Naive B cell (primary cell): ENCODE measurements at regions not wholly inside any gene's neighbourhood (a gene's known extent, or its start where the extent isn't known, plus 50 kb on each side); places are given as distances from the start of the nearest gene placed in this dataset.
A peak's percentile ranks its signal among the peaks of the same experiment; 100 is the strongest.

ENCODE experiments used
- ATAC-seq, 2 donors: fragments of 150-1000 bp; cut with Tn5 transposase; 2 replicates each; pipeline ENCODE4 v1.10.0; 2021; ENCODE audit warnings: low read depth in 2 of 2, mild to moderate bottlenecking in 2 of 2, moderate library complexity in 2 of 2
- DNase-seq: peaks from one replicate; pipeline ENCODE4 v3.0.0; 2022
- H3K27ac Mint-ChIP-seq, 6 donors: one replicate each; pipeline ENCODE4 v1.8.0; 2020 to 2022; ENCODE audit warnings: mild to moderate bottlenecking in 6 of 6, mixed read lengths in 6 of 6, moderate library complexity in 5 of 6, inconsistent platforms in 2 of 6
- H3K27me3 Mint-ChIP-seq, 3 donors: one replicate each; pipeline ENCODE4 v1.8.0; 2021 to 2022; ENCODE audit warnings: mixed read lengths in 3 of 3, mild to moderate bottlenecking in 1 of 3
- H3K36me3 Mint-ChIP-seq, 2 donors: one replicate each; pipeline ENCODE4 v1.8.0; 2020 to 2022; ENCODE audit warnings: mixed read lengths in 2 of 2, inconsistent platforms in 1 of 2, mild to moderate bottlenecking in 1 of 2
- H3K4me1 Mint-ChIP-seq, 3 donors: one replicate each; pipeline ENCODE4 v1.8.0; 2020 to 2022; ENCODE audit warnings: mixed read lengths in 3 of 3, inconsistent platforms in 1 of 3, mild to moderate bottlenecking in 1 of 3, moderate library complexity in 1 of 3
- H3K4me3 Mint-ChIP-seq, 8 donors: one replicate each; pipeline ENCODE4 v1.8.0; 2020 to 2022; ENCODE audit warnings: mild to moderate bottlenecking in 8 of 8, mixed read lengths in 8 of 8, moderate library complexity in 8 of 8, inconsistent platforms in 2 of 8
- H3K9me3 Mint-ChIP-seq, 7 donors: one replicate each; pipeline ENCODE4 v1.8.0; 2020 to 2022; ENCODE audit warnings: mixed read lengths in 7 of 7, mild to moderate bottlenecking in 5 of 7, inconsistent platforms in 2 of 7, moderate library complexity in 1 of 7

- ATAC-seq = peak; percentile 27 to 41
These were observed 246.7 kb downstream of the MRPL39 start for GRCh38 chr21:25360593-25360992.

GRCh38 chr21:25359724-25360123, 247.6 kb downstream of the MRPL39 start:
- H3K27ac Mint-ChIP-seq = no peak overlapping the region
- H3K36me3 Mint-ChIP-seq = peaks cover 0 to 6% of the 10 kb centered on the region in 2 donors
- H3K9me3 Mint-ChIP-seq = peaks cover 0 to 10% (median 2%) of the 10 kb centered on the region in 7 donors
- peaks cover 0 to 9% (median 2%) of the 10 kb centered on the region in 3 donors for H3K4me1 Mint-ChIP-seq
- no peak overlapping the region for H3K4me3 Mint-ChIP-seq
- no peak for ATAC-seq
- no peaks in the 10 kb centered on the region for H3K27me3 Mint-ChIP-seq
- no peak for DNase-seq

More at GRCh38 chr21:25360593-25360992, 246.7 kb downstream of the MRPL39 start:
- H3K9me3 Mint-ChIP-seq = peaks cover 0 to 10% (median 2%) of the 10 kb centered on the region in 7 donors
- peaks cover 0 to 9% (median 2%) of the 10 kb centered on the region in 3 donors for H3K4me1 Mint-ChIP-seq
- DNase-seq = no peak
- H3K27ac Mint-ChIP-seq = no peak overlapping the region
- peaks cover 0 to 6% of the 10 kb centered on the region in 2 donors for H3K36me3 Mint-ChIP-seq
- no peaks in the 10 kb centered on the region for H3K27me3 Mint-ChIP-seq
- H3K4me3 Mint-ChIP-seq = no peak overlapping the region

- H3K9me3 Mint-ChIP-seq = peaks cover 0 to 13% (median 3%) of the 10 kb centered on the region in 7 donors
- no peaks in the 10 kb centered on the region for H3K27me3 Mint-ChIP-seq
- DNase-seq (no peak), ATAC-seq (no peak)
- H3K4me1 Mint-ChIP-seq = peaks cover 8 to 10% (median 9%) of the 10 kb centered on the region in 3 donors
- no peak overlapping the region for H3K27ac Mint-ChIP-seq
- no peak overlapping the region for H3K4me3 Mint-ChIP-seq
- no peaks in the 10 kb centered on the region for H3K36me3 Mint-ChIP-seq
These were observed 257.2 kb downstream of the MRPL39 start for GRCh38 chr21:25350056-25350455.

GRCh38 chr21:25343774-25344545, 263.3 kb downstream of the MRPL39 start:
- no peaks in the 10 kb centered on the region for H3K4me1 Mint-ChIP-seq
- no peaks in the 10 kb centered on the region for H3K36me3 Mint-ChIP-seq
- no peaks in the 10 kb centered on the region for H3K27me3 Mint-ChIP-seq
- ATAC-seq (no peak), DNase-seq (no peak)
- peaks cover 0 to 13% (median 3%) of the 10 kb centered on the region in 7 donors for H3K9me3 Mint-ChIP-seq
- H3K27ac Mint-ChIP-seq = no peak overlapping the region
- H3K4me3 Mint-ChIP-seq = no peak overlapping the region

- no peak for DNase-seq
- no peak for ATAC-seq
- Mint-ChIP-seq H3K27ac (no peak overlapping the region), H3K27me3 (no peaks in the 10 kb centered on the region), H3K9me3 (peaks cover 0 to 6% (median 0%) of the 10 kb centered on the region in 7 donors), H3K4me3 (no peak overlapping the region), H3K36me3 (no peaks in the 10 kb centered on the region), H3K4me1 (no peaks in the 10 kb centered on the region)
These were observed 264.5 kb downstream of the MRPL39 start for GRCh38 chr21:25342816-25343215.

GRCh38 chr21:25341981-25342380, 265.3 kb downstream of the MRPL39 start:
- no peaks in the 10 kb centered on the region for H3K4me1 Mint-ChIP-seq
- no peak overlapping the region for H3K4me3 Mint-ChIP-seq
- ATAC-seq = no peak
- no peak for DNase-seq
- no peak overlapping the region for H3K27ac Mint-ChIP-seq
- no peaks in the 10 kb centered on the region for H3K27me3 Mint-ChIP-seq
- H3K9me3 Mint-ChIP-seq = no peaks in the 10 kb centered on the region
- H3K36me3 Mint-ChIP-seq = no peaks in the 10 kb centered on the region

GRCh38 chr21:25338415-25338814, 268.9 kb downstream of the MRPL39 start:
- H3K4me1 Mint-ChIP-seq = peaks cover 0 to 5% (median 4%) of the 10 kb centered on the region in 3 donors
- H3K27me3 Mint-ChIP-seq = no peaks in the 10 kb centered on the region
- H3K4me3 Mint-ChIP-seq = no peak overlapping the region
- H3K9me3 Mint-ChIP-seq = peaks cover 0 to 7% (median 0%) of the 10 kb centered on the region in 7 donors
- H3K36me3 Mint-ChIP-seq = no peaks in the 10 kb centered on the region
- DNase-seq (no peak), ATAC-seq (no peak)
- H3K27ac Mint-ChIP-seq = no peak overlapping the region

GRCh38 chr21:25334046-25334730, 273.1 kb downstream of the MRPL39 start:
- H3K4me3 Mint-ChIP-seq = no peak overlapping the region
- H3K36me3 Mint-ChIP-seq = no peaks in the 10 kb centered on the region
- H3K4me1 Mint-ChIP-seq = peaks cover 0 to 5% (median 4%) of the 10 kb centered on the region in 3 donors
- no peak for DNase-seq
- H3K27me3 Mint-ChIP-seq = no peaks in the 10 kb centered on the region
- H3K9me3 Mint-ChIP-seq = peaks cover 0 to 7% (median 0%) of the 10 kb centered on the region in 7 donors
- no peak overlapping the region for H3K27ac Mint-ChIP-seq
- ATAC-seq = no peak

- DNase-seq (no peak), ATAC-seq (no peak)
- peak overlapping the region in 1 of 6 donors; percentile 7 for H3K27ac Mint-ChIP-seq
- H3K36me3 Mint-ChIP-seq = no peaks in the 10 kb centered on the region
- no peak overlapping the region for H3K4me3 Mint-ChIP-seq
- H3K4me1 Mint-ChIP-seq = peaks cover 0 to 5% (median 4%) of the 10 kb centered on the region in 3 donors
- H3K9me3 Mint-ChIP-seq = peaks cover 0 to 7% (median 0%) of the 10 kb centered on the region in 7 donors
- no peaks in the 10 kb centered on the region for H3K27me3 Mint-ChIP-seq
These were observed 276.0 kb downstream of the MRPL39 start for GRCh38 chr21:25331286-25331685.

- ATAC-seq = no peak
- Mint-ChIP-seq H3K4me3 (no peak overlapping the region), H3K4me1 (peaks cover 0 to 5% (median 4%) of the 10 kb centered on the region in 3 donors), H3K27me3 (no peaks in the 10 kb centered on the region), H3K9me3 (peaks cover 0 to 6% (median 0%) of the 10 kb centered on the region in 7 donors), H3K36me3 (no peaks in the 10 kb centered on the region), H3K27ac (peak overlapping the region in 1 of 6 donors; percentile 26)
- DNase-seq = no peak
These were observed 277.0 kb downstream of the MRPL39 start for GRCh38 chr21:25330266-25330665.

- no peak overlapping the region for H3K27ac Mint-ChIP-seq
- ATAC-seq = no peak
- H3K27me3 Mint-ChIP-seq = no peaks in the 10 kb centered on the region
- peaks cover 0 to 3% (median 1%) of the 10 kb centered on the region in 3 donors for H3K4me1 Mint-ChIP-seq
- no peak overlapping the region for H3K4me3 Mint-ChIP-seq
- DNase-seq = no peak
- peaks cover 0 to 1% (median 0%) of the 10 kb centered on the region in 7 donors for H3K9me3 Mint-ChIP-seq
- no peaks in the 10 kb centered on the region for H3K36me3 Mint-ChIP-seq
These were observed 278.0 kb downstream of the MRPL39 start for GRCh38 chr21:25329227-25329825.

- Mint-ChIP-seq H3K9me3 (no peaks in the 10 kb centered on the region), H3K4me3 (no peak overlapping the region), H3K27ac (no peak overlapping the region), H3K4me1 (no peaks in the 10 kb centered on the region), H3K36me3 (no peaks in the 10 kb centered on the region), H3K27me3 (no peaks in the 10 kb centered on the region)
- ATAC-seq (no peak), DNase-seq (no peak)
These were observed 278.5 kb downstream of the MRPL39 start for GRCh38 chr21:25328736-25329135.

GRCh38 chr21:25326181-25326580, 281.1 kb downstream of the MRPL39 start:
- Mint-ChIP-seq H3K9me3 (no peaks in the 10 kb centered on the region), H3K36me3 (no peaks in the 10 kb centered on the region), H3K4me3 (no peak overlapping the region), H3K4me1 (no peaks in the 10 kb centered on the region), H3K27me3 (no peaks in the 10 kb centered on the region), H3K27ac (peak overlapping the region in 1 of 6 donors; percentile 19)
- ATAC-seq = no peak
- no peak for DNase-seq
